Endothelial cell of umbilical vein (primary cell): ENCODE measurements at regions not wholly inside any gene's neighbourhood (a gene's known extent, or its start where the extent isn't known, plus 50 kb on each side); places are given as distances from the start of the nearest gene placed in this dataset.

Experiments used
- BruUV-seq: library from RNA; stranded (reverse); fragments of 400-500 nt; replicated peaks from 2 replicates; lab custom pipeline; 2021; lab: Mats Ljungman, UMichigan
- CTCF ChIA-PET: fragments of 300-600, 350-600 bp; sonication (Branson Sonifier 250); formaldehyde crosslinking; loops from one replicate; lab custom pipeline; 2021; ENCODE audit warnings: antibody characterized with exemption, inconsistent platforms; lab: Charles Lee
- POLR2A ChIA-PET: fragments of 300-600, 350-600 bp; sonication (Branson Sonifier 250); formaldehyde crosslinking; loops from one replicate; lab custom pipeline; 2021; ENCODE audit warnings: antibody characterized with exemption, inconsistent platforms; lab: Charles Lee
- DNase-seq: peaks from one replicate; pipeline ENCODE4 v3.0.0-alpha.2; 2011; ENCODE audit warnings: low read depth, low spot score
- FAIRE-seq: peaks from 2 replicates; lab custom pipeline; 2011; peaks lifted over from hg19 to GRCh38; lab: Jason Lieb, UNC
- H2AFZ ChIP-seq: 2 replicates; pipeline ENCODE4 v1.6.0; 2012; ENCODE audit warnings: low read depth, low read length, control low read depth, inconsistent platforms
- H3K27ac ChIP-seq: 2 replicates; pipeline ENCODE4 v1.5.1; 2011; ENCODE audit warnings: low read depth, mild to moderate bottlenecking, control low read depth, low read length, moderate library complexity; ENCODE audit not compliant: insufficient read depth
- H3K27me3 ChIP-seq, 2 experiments: 2 replicates each; pipeline versions ENCODE4 v1.6.0 to v1.6.1; 2011; ENCODE audit warnings: low read length in 2 of 2, mixed read lengths in 1 of 2; ENCODE audit not compliant: control insufficient read depth in 2 of 2, insufficient read depth in 2 of 2
- H3K36me3 ChIP-seq, 2 experiments: 2 replicates in 1 of 2; 3 replicates in 1 of 2; pipeline ENCODE4 v1.5.1; 2011; ENCODE audit warnings: low read length in 2 of 2, mild to moderate bottlenecking in 1 of 2, moderate library complexity in 1 of 2; ENCODE audit not compliant: control insufficient read depth in 2 of 2, insufficient read depth in 2 of 2; ENCODE audit errors: extremely low read depth in 1 of 2
- H3K4me1 ChIP-seq: 3 replicates; pipeline ENCODE4 v1.5.1; 2011; ENCODE audit warnings: mild to moderate bottlenecking, low read length; ENCODE audit not compliant: control insufficient read depth, insufficient read depth; ENCODE audit errors: extremely low read depth
- H3K4me2 ChIP-seq: 2 replicates; pipeline ENCODE4 v1.6.1; 2011; ENCODE audit warnings: low read length, control low read depth, mixed read lengths; ENCODE audit not compliant: insufficient read depth
- H3K4me3 ChIP-seq, 3 experiments: fragments of 200-600 bp in 1 of 3; sonication (generic), shearing (Covaris generic) in 1 of 3; replicated peaks in 1 of 3; 2 replicates each; pipeline ENCODE4 v1.5.1; 2011 to 2016; ENCODE audit warnings: control low read depth in 3 of 3, low read length in 3 of 3, mild to moderate bottlenecking in 2 of 3, inconsistent platforms in 1 of 3, low read depth in 1 of 3, moderate library complexity in 1 of 3; ENCODE audit not compliant: insufficient read depth in 1 of 3
- H3K79me2 ChIP-seq: 2 replicates; pipeline ENCODE4 v1.6.0; 2012; ENCODE audit warnings: low read length, inconsistent platforms; ENCODE audit not compliant: control insufficient read depth, insufficient read depth
- H3K9ac ChIP-seq: replicated peaks from 2 replicates; pipeline ENCODE3; 2011; ENCODE audit warnings: low read length, control low read depth; ENCODE audit not compliant: insufficient read depth; ENCODE audit errors: extremely low read depth
- H3K9me1 ChIP-seq: replicated peaks from 3 replicates; pipeline ENCODE4 v1.6.0; 2011; ENCODE audit warnings: mild to moderate bottlenecking, low read length; ENCODE audit not compliant: control insufficient read depth, insufficient read depth; ENCODE audit errors: extremely low read depth
- H3K9me3 ChIP-seq: replicated peaks from 2 replicates; pipeline ENCODE4 v1.5.1; 2012; ENCODE audit warnings: low read length, inconsistent platforms; ENCODE audit not compliant: control insufficient read depth, insufficient read depth
- H4K20me1 ChIP-seq: replicated peaks from 2 replicates; pipeline ENCODE3; 2011; ENCODE audit warnings: mild to moderate bottlenecking, low read length; ENCODE audit not compliant: control insufficient read depth, insufficient read depth; ENCODE audit errors: extremely low read depth
- EZH2 ChIP-seq: IDR thresholded peaks from 2 replicates; pipeline ENCODE4 v1.6.1; 2012; ENCODE audit warnings: borderline replicate concordance, low read depth, mild to moderate bottlenecking, moderate library complexity, low read length, inconsistent platforms; ENCODE audit not compliant: severe bottlenecking
- FOS ChIP-seq: IDR thresholded peaks from 2 replicates; pipeline ENCODE4 v1.6.1; 2011; ENCODE audit warnings: mild to moderate bottlenecking, low read length, moderate library complexity, borderline replicate concordance; ENCODE audit not compliant: insufficient read depth
- GATA2 ChIP-seq: IDR thresholded peaks from 2 replicates; pipeline ENCODE4 v1.7.0; 2011; ENCODE audit warnings: low read depth, mild to moderate bottlenecking, moderate library complexity, mixed read lengths, low read length; ENCODE audit not compliant: insufficient read length, insufficient read depth
- JUN ChIP-seq: IDR thresholded peaks from 2 replicates; pipeline ENCODE4 v1.6.1; 2011; ENCODE audit warnings: borderline replicate concordance, low read depth; ENCODE audit not compliant: insufficient read length, insufficient read depth
- MYC ChIP-seq: IDR thresholded peaks from one replicate; pipeline ENCODE4 v1.6.1; 2011; ENCODE audit warnings: mild to moderate bottlenecking, low read depth, low read length
- POLR2A ChIP-seq: IDR thresholded peaks from 2 replicates; pipeline ENCODE4 v1.6.1; 2012; ENCODE audit warnings: low read depth, mild to moderate bottlenecking, control low read depth, low read length
- POLR2AphosphoS5 ChIP-seq: IDR thresholded peaks from 2 replicates; pipeline ENCODE4 v1.6.1; 2012; ENCODE audit warnings: low read depth, mild to moderate bottlenecking, control low read depth, low read length, moderate library complexity; ENCODE audit not compliant: insufficient read depth
- dilution Hi-C: fragments of 300-500 bp; cut with MboI; formaldehyde crosslinking; loops from one replicate; pipeline ENCODE4 v1.15.0; 2019; ENCODE audit warnings: low sequenced_read_pairs; ENCODE audit not compliant: extremely low pct_ligation_motif_present
- intact Hi-C: fragments of 100-400 bp; cut with micrococcal nuclease; formaldehyde crosslinking; loops from one replicate; pipeline ENCODE4 v1.10.0; 2022
- TF ChIP-seq, protein P1 (sequence below), 2 donors: IDR thresholded peaks; 1 replicate in 1 of 2; 2 replicates in 1 of 2; pipeline ENCODE4 v1.5.1; 2011; ENCODE audit warnings: low read length in 2 of 2, mild to moderate bottlenecking in 2 of 2, moderate library complexity in 2 of 2, control low read depth in 1 of 2, inconsistent platforms in 1 of 2, low read depth in 1 of 2; ENCODE audit not compliant: insufficient read depth in 1 of 2; ENCODE audit errors: extremely low read depth in 1 of 2
- TF ChIP-seq, protein P2 (sequence below): IDR thresholded peaks from 2 replicates; pipeline ENCODE4 v1.6.1; 2011; ENCODE audit not compliant: insufficient read depth, insufficient read length

DNA sequence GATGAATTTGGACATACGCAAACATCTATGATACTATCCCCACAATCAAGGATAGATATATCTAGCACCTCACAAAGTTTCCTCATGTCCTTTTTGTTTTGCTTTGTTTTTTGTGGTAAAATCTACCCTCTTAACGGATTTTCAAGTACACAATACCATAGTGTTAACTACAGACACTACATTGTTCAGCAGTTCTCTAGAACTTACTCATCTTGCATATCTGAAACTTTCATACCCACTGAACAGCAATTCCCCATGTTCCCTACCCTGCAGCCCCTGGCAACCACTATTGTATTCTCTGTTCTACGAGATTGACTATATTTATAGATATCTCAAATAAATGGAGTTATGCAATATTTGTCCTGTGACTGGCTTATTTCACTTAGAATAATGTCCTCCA, 58.1 kb upstream of the TJP1 start:
- H3K9me1 ChIP-seq = no peaks in the 10 kb centered on the region
- intact Hi-C loops = loop anchor here (10.0 kb wide), 1 partner anchor 636 kb away; no protein-coding TSS in a partner anchor
- BruUV-seq = no TSS peak
- no peak overlapping the region for H3K27ac ChIP-seq
- peaks cover 11 to 18% of the 10 kb centered on the region in 2 experiments for H3K27me3 ChIP-seq
- no peaks in the 10 kb centered on the region for H4K20me1 ChIP-seq
- FAIRE-seq (no peak), DNase-seq (no peak)
- ChIA-PET POLR2A (no interaction called here), CTCF (interaction anchor here (1.3 to 1.5 kb wide), 2 partner anchors 9 kb away, joined by 3 to 6 read pairs; no protein-coding TSS in a partner anchor)
- no peaks in the 10 kb centered on the region for H3K79me2 ChIP-seq
- TF ChIP-seq POLR2AphosphoS5 = no peak
- no peak for TF ChIP-seq MYC
- no peak for TF ChIP-seq POLR2A
- no peak for TF ChIP-seq FOS
- no peak for TF ChIP-seq GATA2
- TF ChIP-seq JUN = no peak
- TF ChIP-seq, protein P1, sequence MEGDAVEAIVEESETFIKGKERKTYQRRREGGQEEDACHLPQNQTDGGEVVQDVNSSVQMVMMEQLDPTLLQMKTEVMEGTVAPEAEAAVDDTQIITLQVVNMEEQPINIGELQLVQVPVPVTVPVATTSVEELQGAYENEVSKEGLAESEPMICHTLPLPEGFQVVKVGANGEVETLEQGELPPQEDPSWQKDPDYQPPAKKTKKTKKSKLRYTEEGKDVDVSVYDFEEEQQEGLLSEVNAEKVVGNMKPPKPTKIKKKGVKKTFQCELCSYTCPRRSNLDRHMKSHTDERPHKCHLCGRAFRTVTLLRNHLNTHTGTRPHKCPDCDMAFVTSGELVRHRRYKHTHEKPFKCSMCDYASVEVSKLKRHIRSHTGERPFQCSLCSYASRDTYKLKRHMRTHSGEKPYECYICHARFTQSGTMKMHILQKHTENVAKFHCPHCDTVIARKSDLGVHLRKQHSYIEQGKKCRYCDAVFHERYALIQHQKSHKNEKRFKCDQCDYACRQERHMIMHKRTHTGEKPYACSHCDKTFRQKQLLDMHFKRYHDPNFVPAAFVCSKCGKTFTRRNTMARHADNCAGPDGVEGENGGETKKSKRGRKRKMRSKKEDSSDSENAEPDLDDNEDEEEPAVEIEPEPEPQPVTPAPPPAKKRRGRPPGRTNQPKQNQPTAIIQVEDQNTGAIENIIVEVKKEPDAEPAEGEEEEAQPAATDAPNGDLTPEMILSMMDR (IDR thresholded peaks at IDR 0.05; ENCODE audit: extremely low read depth in 1 of 2, insufficient read depth in 1 of 2, low read depth in 1 of 2, low read length in 2 of 2) = no peak
- TF ChIP-seq EZH2 = no peak
- TF ChIP-seq, protein P2, sequence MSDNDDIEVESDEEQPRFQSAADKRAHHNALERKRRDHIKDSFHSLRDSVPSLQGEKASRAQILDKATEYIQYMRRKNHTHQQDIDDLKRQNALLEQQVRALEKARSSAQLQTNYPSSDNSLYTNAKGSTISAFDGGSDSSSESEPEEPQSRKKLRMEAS = no peak
- H3K9me3 ChIP-seq = no peaks in the 10 kb centered on the region
- H3K9ac ChIP-seq = no peak overlapping the region
- no peak overlapping the region for H3K4me3 ChIP-seq
- no peaks in the 10 kb centered on the region for H3K4me1 ChIP-seq
- H3K36me3 ChIP-seq = no peaks in the 10 kb centered on the region
- no peak overlapping the region for H3K4me2 ChIP-seq
- dilution Hi-C loops = no loop called here
- H2AFZ ChIP-seq = no peak overlapping the region
